ENCODE measurements at regions not wholly inside any gene's neighbourhood (a gene's known extent, or its start where the extent isn't known, plus 50 kb on each side); places are given as distances from the start of the nearest gene placed in this dataset.

- no peak for TF ChIP-seq CTCF (conservative IDR thresholded peaks at IDR 0.05; ENCODE audit: low read length)
- TF ChIP-seq EZH2phosphoT487 (IDR thresholded peaks at IDR 0.05; ENCODE audit: borderline replicate concordance, low read depth, low read length), result no peak
Observed at GRCh38 chr3:99119385-99119784, 217.9 kb upstream of the DCBLD2 start.
